Hepatocyte (in vitro differentiated cells): ENCODE measurements at regions not wholly inside any gene's neighbourhood (a gene's known extent, or its start where the extent isn't known, plus 50 kb on each side); places are given as distances from the start of the nearest gene placed in this dataset.

Source experiments
- EZH2 ChIP-seq: fragments of 200-600 bp; sonication (generic); IDR thresholded peaks from 2 replicates; pipeline ENCODE4 v1.6.1; 2016; ENCODE audit warnings: antibody characterized with exemption, mild to moderate bottlenecking, borderline replicate concordance
- TF ChIP-seq, protein P1 (sequence below): fragments of 200-600 bp; sonication (generic); IDR thresholded peaks from 2 replicates; pipeline ENCODE4 v1.5.1; 2016; ENCODE audit warnings: antibody characterized with exemption, mild to moderate bottlenecking; ENCODE audit not compliant: poor library complexity

DNA sequence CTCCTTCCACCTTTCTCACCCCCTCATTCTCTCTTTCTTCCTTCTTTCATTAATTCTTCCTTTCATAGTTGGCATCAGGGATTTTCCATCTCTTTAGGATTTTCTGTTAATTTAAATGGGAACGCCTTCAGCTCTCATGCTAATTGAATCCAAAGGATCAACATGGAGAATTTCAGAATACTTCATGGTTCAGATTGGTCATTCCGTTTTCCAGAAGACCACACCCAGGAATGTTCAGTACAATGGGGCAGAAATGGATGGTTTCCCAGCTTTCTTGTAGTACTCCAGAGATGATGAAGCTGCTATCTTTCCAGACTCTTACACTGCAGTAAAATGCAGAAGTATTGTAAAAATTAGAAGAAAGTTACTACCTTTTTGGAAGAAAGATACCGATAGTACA is 440.0 kb downstream of the DAD1 start:
- TF ChIP-seq EZH2, result no peak
- TF ChIP-seq, protein P1, sequence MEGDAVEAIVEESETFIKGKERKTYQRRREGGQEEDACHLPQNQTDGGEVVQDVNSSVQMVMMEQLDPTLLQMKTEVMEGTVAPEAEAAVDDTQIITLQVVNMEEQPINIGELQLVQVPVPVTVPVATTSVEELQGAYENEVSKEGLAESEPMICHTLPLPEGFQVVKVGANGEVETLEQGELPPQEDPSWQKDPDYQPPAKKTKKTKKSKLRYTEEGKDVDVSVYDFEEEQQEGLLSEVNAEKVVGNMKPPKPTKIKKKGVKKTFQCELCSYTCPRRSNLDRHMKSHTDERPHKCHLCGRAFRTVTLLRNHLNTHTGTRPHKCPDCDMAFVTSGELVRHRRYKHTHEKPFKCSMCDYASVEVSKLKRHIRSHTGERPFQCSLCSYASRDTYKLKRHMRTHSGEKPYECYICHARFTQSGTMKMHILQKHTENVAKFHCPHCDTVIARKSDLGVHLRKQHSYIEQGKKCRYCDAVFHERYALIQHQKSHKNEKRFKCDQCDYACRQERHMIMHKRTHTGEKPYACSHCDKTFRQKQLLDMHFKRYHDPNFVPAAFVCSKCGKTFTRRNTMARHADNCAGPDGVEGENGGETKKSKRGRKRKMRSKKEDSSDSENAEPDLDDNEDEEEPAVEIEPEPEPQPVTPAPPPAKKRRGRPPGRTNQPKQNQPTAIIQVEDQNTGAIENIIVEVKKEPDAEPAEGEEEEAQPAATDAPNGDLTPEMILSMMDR, result no peak
